IPS-15b (cell line): ENCODE measurements at regions not wholly inside any gene's neighbourhood (a gene's known extent, or its start where the extent isn't known, plus 50 kb on each side); places are given as distances from the start of the nearest gene placed in this dataset.

Source experiments
- H3K27me3 ChIP-seq: one replicate; pipeline ENCODE4 v1.6.1; 2013; ENCODE audit warnings: low read length; ENCODE audit not compliant: control insufficient read depth, insufficient read depth
- H3K36me3 ChIP-seq: one replicate; pipeline ENCODE4 v1.6.1; 2013; ENCODE audit warnings: low read length; ENCODE audit not compliant: control insufficient read depth, insufficient read depth
- H3K4me1 ChIP-seq: one replicate; pipeline ENCODE4 v1.6.1; 2013; ENCODE audit warnings: mild to moderate bottlenecking, low read length; ENCODE audit not compliant: control insufficient read depth, insufficient read depth
- H3K4me3 ChIP-seq: one replicate; pipeline ENCODE4 v1.5.1; 2013; ENCODE audit warnings: low read depth, low read length
- H3K9ac ChIP-seq: one replicate; pipeline ENCODE4 v1.6.1; 2013; ENCODE audit warnings: low read depth, mild to moderate bottlenecking, low read length
- H3K9me3 ChIP-seq: one replicate; pipeline ENCODE4 v1.6.1; 2013; ENCODE audit warnings: mild to moderate bottlenecking, low read length; ENCODE audit not compliant: control insufficient read depth, insufficient read depth

DNA sequence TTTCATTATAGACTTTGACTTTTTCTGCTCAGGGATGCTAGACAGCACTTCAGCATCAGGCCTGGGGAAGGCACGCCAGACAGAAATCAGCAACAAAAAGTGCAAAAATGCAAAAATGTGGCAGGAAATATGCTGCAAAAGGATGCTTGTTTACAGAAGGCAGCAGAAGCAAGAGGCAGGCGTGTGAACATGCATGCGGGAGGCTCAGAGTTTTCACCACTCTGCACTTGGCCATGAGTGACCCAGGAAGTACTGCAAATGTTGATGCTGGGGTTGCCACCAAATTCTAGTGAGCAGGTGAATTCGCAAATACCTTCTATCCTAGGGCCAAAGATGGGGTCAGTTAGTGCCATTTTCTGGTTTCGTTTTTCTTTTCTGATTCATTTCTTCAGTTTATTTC, 55.5 kb upstream of the ALKAL2 start:
- Histone ChIP-seq H3K9me3 (no peaks in the 10 kb centered on the region), H3K36me3 (no peaks in the 10 kb centered on the region), H3K27me3 (no peaks in the 10 kb centered on the region), H3K4me1 (no peaks in the 10 kb centered on the region), H3K9ac (no peak overlapping the region), H3K4me3 (no peak overlapping the region)

DNA sequence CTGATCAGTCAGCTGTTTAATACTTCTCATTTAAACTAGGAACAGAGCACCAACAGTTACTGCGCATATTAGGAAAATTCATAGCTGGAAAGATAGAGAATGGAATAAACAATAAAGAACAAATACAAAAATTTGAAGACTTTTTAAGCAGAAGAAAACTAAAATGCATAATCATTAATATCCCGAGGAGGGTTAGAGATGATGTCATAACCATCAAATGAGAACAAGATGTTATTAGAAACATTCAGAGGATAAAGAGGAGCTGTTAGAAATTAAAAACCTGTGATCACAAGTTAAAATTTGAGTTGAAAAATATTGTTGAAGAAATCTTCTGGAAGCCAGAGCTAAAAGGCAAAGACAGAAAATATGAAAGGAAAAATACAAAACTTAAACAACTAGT, 54.0 kb upstream of the ALKAL2 start:
- H3K36me3 ChIP-seq = no peaks in the 10 kb centered on the region
- peaks cover 7% of the 10 kb centered on the region for H3K9me3 ChIP-seq
- no peak overlapping the region for H3K9ac ChIP-seq
- H3K27me3 ChIP-seq = no peaks in the 10 kb centered on the region
- no peaks in the 10 kb centered on the region for H3K4me1 ChIP-seq
- no peak overlapping the region for H3K4me3 ChIP-seq

DNA sequence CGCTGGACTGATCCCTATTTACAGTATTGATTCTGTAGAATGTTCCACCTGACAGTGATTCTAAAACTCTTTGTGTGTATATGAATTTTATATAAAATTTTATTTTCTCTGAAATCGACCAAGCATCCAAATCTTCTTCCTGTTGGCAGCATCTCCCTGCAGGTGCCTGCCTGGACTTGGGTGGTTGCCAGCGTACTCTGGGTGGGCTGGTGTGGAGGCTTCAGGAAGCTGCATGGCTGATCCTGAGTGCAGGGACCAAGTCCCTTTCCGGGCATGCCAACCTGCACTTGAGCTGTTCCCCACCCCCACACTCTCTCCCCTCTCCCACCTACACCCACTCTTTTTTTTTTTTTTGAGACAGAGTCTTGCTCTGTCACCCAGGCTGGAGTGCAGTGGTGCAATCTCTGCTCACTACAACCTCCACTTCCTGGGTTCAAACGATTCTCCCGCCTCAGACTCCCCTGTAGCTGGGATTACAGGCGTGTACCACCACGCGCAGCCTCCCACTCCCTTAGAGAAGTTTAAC, 53.2 kb upstream of the ALKAL2 start:
- no peaks in the 10 kb centered on the region for H3K27me3 ChIP-seq
- no peak overlapping the region for H3K9ac ChIP-seq
- H3K36me3 ChIP-seq = no peaks in the 10 kb centered on the region
- H3K4me1 ChIP-seq = no peaks in the 10 kb centered on the region
- H3K9me3 ChIP-seq = peaks cover 15% of the 10 kb centered on the region
- no peak overlapping the region for H3K4me3 ChIP-seq
